ENCODE measurements at regions not wholly inside any gene's neighbourhood (a gene's known extent, or its start where the extent isn't known, plus 50 kb on each side); places are given as distances from the start of the nearest gene placed in this dataset.
"Not testable (repeated sequence)": the region's sequence is repeated elsewhere in the genome, so short reads cannot be mapped to it uniquely, and the experiment has no call there.

DNA sequence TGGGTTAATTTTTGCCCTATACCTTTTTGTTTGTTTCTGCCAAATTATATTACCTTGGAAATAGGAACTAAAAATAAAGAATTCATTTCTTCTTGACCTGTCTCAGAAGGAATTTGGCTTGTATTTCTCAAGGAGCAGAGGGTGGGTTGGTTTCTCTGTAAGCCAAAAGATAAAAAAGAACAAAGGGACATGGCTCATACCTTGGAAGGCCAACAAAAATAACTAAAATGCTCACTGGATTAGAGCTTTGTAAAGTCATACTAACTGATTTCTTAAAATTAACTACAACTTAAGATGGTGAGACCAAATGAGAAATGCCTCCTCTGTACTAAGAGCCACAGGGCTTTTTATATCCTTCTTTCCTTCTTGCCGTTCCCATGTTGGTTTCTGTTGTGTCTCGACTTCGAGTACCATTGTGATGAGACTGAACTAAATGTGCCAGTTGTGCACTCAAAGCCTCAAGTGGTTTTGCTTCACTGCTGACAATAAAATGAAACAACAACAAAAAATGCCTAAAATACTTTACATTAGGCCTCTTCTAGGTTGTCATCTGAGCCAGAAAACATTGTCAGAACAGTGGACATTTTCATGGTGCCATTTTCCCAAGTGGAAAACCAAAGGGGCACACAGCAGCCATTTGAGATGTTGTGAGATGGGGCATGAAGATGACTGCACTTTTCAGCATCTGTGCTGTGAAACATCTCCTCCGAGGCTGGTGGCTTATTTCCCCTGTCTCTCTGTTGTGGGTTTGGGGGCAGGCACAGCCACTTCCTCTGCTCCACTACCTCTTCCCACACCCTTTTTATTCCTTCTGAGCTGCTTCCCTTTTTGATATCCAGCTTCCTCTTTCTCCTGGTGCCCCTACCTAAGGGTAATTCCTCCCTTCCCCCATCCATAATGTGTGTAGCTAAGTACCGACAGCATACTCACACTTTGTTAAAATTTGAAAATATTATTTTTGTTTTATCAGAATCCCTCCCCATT, 51.8 kb upstream of the AGR3 start:
- FAIRE-seq, result no peak

- no peak for FAIRE-seq
Observed at GRCh38 chr7:16934722-16935340, 53.0 kb upstream of the AGR3 start.

DNA sequence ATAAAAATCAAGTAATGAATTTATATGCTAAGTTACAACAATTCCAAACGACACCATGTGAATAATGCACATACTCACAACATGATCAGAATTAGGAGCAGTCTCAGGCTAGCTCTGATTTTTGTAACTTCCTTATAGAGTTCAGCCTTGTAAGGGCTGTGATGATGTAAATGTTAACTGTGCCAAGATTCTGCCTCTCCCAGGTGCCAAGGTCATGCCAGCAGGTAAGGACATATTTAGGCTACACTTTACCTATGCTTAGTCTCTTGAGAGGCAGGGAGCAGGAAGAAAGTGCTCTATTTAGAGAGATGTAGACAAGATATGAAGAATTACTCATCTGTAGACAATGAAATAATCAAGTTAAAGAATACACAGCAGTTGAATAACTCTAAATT, 53.6 kb upstream of the AGR3 start:
- no peak for FAIRE-seq

DNA sequence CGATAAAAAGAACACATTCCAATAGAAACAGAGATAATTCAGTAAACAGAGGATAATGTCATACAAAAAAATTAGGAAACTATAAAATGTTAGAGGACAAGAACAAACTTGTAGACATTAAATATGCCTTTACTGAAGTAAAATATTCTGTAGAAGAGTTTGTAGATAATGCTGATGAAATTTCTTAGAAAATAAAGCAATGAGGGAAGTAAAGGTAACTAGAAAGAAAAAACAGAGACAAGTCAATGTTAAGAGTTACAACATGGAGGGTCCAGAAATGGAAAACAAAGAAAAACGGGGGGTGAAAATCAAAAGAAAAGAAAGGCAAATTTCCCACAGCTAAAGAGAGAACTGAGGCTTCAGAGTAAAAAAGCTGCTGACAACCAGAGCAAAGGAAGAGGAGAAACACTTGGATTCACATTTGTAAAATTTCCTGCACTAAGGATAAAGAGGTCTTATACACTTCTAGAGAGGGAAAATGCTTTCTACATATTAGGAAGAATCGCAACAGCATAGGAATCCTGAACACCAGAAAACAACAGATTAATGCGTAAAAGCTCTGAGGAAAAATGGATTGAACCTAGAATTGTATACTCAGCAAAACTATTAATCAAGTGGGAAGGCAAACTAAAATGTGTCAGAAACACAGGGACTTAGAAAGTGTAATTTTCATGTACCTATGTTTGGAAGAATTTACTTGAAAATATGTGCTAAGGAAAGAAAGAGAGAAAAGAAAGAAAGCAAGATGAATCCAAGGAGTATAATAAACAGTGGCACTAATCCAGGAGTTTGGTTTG, 55.0 kb upstream of the AGR3 start:
- no peak for FAIRE-seq

DNA sequence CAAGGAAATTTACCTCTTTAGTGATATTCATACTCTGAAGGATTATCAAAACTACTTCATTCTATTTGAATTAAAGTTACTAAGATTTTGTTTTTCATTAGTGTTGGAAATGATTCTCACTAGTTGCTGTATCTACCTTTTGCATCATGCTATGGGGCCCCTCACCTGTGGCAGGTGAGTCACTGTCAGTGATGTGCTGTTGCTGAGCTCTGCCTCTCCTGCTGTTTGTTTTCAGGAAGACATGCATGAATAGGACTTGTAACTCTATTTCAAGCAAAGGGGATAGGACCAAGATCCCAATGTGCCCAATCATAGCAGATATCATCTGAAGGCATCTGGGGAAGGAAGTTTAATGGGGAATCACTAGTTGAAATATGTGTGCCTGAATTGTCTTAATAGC, 57.4 kb upstream of the AGR3 start:
- FAIRE-seq, result no peak

GRCh38 chr7:16940776-16941175, 59.0 kb upstream of the AGR3 start:
- FAIRE-seq, result no peak

DNA sequence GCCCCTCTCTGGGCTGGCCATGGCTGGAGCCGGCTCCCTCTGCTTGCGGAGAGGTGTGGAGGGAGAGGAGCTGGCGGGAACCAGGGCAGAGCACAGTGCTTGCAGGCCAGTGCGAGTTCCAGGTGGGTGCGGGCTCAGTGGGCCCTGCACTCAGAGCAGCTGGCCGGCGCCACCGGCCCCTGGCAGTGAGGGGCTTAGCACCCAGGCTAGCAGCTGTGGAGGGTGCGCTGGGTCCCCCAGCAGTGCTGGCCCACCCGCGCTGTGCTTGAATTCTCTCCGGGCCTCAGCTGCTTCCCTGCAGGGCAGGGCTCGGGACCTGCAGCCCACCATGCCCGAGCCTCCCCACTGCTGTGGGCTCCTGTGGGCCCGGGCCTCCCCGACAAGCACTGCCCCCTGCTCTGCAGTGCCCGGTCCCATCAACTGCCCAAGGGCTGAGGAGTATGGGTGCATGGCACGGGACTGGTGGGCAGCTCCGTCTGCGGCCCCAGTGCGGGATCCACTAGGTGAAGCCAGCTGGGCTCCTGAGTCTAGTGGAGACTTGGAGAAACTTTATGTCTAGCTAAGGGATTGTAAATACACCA, 61.2 kb upstream of the AGR3 start:
- FAIRE-seq, result no peak

DNA sequence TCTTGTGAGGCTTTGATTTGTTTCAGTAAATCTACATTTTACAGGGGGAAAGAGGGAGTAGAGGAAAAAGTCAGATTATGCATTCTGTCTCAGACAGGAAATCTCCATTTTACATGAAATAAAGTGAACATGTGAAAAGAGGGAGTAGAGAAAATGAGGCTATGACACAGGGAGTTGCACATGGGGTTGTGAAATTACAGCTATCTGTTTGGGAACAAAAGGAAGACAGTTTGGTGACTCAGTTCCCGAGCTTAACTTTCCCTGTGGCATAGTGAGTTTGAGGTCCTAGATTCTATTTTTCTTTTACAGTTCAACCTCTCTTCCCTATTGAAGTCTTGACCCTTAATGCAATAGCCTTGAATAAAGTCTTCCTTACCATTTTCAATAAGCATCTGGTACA, 63.2 kb upstream of the AGR3 start:
- FAIRE-seq, result no peak

DNA sequence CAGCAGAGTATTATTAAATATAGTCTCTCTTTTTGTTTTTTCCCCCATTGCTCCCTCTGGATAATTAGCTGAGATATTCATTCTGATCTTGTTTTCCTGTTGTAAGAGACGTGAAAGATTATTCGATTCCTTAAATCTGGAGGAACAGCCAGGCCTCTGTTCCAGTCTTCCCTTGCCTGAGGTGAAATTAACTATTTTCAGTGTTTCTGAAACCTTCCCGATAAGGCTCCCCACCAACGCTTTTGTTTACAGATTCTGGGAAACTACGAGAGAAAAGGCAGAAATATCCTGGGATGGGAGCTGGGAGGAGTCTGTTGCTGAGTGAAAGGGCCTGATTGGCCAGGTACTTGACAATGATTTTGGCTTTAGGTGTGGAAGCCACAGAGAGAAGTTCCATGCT, 63.6 kb upstream of the AGR3 start:
- FAIRE-seq, result no peak

DNA sequence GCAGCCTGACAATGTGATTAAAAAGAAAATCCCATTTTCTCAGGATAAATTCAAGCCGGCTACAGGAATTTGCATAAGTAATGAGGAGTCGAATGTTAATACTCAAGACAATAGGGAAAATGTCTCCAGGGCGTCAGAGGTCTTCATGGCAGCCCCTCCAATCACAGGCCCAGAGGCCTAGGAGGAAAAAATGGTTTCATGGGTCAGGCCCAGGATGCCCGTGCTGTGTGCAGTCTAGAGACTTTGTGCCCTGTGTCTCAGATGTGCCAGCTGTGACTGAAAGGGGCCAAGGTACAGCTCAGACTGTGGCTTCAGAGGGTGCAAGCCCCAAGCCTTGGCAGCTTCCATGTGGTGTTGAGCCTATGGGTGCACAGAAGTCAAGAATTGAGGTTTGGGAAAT, 66.3 kb upstream of the AGR3 start:
- FAIRE-seq, result not testable (repeated sequence)

GRCh38 chr7:16951483-16952080, 69.8 kb upstream of the AGR3 start:
- FAIRE-seq, result no peak

DNA sequence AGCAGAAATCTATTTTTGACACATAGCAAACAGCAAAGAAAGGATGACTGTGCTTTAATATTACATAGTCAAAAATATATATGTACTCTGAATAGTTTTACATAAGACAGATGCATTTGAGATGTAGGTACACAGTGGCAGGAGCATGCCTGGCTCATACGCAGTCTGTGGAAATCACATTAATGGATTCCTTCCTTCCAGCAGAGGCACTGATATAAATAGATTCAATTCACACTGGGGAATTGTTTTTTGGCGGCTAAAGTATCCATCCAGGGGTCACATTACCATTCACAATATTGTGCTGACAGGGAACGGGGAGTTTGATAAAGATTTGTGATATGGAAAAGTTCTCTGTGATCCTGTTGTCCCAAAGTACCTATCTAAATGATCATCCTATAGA, 72.5 kb upstream of the AGR3 start:
- no peak for FAIRE-seq

DNA sequence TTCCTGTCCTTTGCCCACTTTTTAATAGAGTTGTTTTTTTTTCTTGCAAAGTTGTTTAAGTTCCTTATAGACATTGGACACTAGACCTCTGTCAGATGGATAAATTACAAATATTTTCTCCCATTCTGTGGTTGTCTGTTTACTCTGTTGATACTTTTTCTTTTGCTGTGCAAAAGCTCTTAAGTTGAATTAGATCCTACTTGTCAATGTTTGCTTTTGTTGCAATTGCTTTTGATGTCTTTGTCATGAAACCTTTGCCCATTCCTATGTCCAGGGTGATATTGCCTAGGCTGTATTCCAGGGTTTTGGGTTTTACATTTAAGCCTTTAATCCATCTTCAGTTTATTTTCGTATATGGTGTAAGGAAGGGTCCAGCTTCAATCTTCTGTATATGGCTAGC, 76.9 kb upstream of the AGR3 start:
- no peak for FAIRE-seq

DNA sequence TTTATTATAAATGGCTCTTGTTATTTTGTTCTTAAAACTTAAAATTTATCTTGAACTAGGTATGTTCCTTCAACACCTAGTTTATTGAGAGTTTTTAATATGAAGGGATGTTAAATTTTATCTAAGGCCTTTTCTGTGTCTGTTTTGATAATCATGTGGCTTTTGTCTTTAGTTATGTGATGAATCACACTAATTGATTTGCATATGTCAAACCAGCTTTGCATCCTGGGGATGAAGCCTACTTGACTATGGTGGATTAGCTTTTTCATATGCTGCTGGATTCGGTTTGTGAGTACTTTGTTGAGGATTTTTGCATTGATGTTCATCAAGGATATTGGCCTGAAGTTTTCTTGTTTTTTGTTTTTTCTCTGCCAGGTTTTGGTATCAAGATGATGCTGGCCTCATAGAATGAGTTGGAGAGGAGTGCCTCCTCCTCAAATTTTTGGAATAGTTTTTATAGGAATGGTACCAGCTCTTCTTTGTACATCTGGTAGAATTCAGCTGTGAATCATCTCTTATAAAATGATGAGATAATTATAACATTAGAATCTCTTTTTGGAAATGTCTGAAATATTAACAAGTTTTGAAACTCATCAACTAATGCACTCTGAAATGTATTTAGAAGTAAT, 78.7 kb upstream of the AGR3 start:
- no peak for FAIRE-seq

DNA sequence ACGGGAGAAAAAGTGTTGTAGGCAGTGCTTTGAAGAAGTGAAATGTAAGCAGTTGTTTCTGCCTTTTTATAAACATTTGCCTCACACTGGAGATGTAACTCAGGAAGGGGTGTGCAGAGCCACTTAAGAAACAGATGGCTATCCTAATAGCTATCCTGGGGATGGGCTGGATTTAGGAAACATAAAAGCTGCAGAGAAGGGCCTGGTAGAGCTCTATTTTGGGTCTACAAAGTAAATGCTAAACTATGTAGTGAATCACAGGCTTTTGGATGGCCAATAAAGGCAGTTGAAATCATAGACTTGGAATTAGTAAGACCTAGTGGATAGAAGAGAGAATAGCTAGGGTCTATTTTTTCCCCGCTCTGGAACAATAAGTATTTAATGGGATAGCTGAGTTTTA, 79.9 kb upstream of the AGR3 start:
- peak; percentile 39 for FAIRE-seq

DNA sequence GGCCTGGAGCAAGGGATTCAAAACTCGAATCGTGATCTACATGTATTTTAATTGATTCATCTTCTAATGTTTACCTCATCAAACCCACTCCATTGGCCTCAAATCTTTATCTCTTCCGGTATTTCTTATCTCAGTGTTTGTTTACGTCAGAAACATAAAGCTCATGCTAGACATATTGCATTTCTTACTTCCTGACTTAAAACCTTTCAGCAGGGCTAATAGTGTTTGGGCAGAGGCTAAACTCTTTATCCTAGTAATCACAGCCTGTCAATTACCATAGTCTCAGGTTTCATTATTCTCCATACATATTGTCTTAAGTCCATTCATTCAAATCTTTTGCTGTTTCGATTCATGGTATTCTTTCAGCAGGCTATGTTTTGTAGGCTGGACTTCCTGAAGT, 81.3 kb upstream of the AGR3 start:
- no peak for FAIRE-seq

- not testable (repeated sequence) for FAIRE-seq
Observed at GRCh38 chr7:16965697-16966096, 83.9 kb upstream of the AGR3 start.

DNA sequence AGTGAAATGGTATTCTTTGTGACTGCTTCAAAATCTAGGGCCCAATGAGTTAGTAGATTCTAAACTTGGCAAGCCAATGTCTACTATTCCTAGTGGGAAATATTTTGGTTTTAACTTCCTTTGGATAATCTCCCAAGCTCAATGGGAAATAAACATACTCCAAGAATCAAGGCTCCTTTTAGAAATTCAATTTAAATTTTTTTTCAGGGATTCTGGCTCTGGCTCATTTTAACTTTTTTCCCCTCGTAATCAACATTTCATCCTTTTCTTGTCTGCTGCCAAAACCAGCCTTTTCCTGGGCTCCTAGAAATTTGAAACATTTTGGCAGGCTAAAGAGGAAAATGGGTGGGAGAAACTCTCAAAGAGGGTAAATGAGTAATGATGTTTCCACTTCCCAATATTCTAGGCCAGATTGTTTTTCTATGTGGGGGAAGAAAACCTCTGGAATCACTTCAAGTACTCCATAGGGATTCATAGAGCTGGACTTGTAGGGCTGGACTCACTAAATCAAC, 85.6 kb upstream of the AGR3 start:
- FAIRE-seq, result no peak

- FAIRE-seq, result no peak
Observed at GRCh38 chr7:16970732-16971482, 89.1 kb upstream of the AGR3 start.

DNA sequence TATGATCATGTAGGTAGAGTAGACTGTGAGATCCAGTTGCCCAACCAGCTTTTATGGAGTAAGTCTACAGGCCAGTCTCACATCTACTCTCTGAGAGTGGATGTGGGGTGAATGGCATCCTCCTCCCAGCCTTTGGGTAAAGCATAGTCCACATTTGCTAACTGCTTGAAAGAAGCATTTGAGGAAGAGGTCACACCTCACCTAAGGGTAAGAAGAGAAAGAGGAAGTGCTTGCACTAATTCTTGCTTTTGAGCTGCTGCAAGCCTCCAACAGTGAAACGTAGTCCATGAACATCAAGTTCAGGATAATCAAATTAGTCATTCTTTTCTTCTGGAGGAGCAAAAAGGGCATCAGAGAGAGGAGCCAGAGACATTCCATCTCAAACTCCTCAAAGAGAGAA, 93.9 kb upstream of the AGR3 start:
- FAIRE-seq, result no peak
